GM18507 (cell line): ENCODE measurements at regions not wholly inside any gene's neighbourhood (a gene's known extent, or its start where the extent isn't known, plus 50 kb on each side); places are given as distances from the start of the nearest gene placed in this dataset.

ENCODE experiments used
- DNase-seq: peaks from one replicate; pipeline ENCODE4 v3.0.0; 2011; ENCODE audit warnings: low read depth; ENCODE audit not compliant: insufficient read length; ENCODE audit errors: extremely low spot score
- FAIRE-seq: peaks from 2 replicates; lab custom pipeline; 2011; peaks lifted over from hg19 to GRCh38; lab: Jason Lieb, UNC

DNA sequence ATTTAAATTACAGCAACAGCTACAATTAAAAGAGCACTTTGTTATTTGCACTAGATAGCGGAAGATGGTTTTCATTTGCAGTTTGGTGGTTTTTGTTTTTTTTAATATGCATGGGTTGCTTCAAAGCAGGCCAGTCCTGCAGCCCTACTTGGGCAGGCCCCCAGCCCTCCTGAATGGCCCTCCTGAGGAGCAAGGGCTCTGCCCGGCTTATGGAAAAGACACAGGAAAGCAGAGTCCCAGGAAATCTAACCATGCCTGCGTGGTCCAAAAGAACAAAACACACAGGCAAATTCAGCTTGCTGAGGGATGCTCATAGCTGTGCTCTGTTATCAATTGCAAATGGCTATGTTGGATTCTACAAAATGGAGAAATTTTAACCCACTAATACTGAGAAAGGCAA lies 371.1 kb upstream of the ARID1B start:
- DNase-seq: no peak
- FAIRE-seq: no peak

DNA sequence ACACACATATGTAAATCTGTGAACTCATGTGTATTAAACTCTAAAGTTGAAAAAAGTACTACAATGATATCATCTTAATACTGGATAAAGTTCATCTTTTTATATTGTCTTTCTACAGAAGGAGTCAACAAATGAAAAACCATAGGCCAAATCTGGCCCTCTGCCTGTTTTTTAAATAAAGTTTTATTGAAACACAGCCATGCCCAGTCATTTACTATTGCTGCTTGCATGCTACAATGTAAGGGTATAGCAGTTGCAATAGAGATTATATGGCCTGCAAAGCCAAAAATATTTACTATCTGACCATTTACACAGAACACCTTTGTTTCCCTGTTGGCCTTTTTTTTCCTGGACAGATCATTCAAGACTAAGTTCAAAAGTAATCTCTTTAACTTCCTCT lies 374.6 kb upstream of the ARID1B start:
- DNase-seq: no peak
- no peak for FAIRE-seq

DNA sequence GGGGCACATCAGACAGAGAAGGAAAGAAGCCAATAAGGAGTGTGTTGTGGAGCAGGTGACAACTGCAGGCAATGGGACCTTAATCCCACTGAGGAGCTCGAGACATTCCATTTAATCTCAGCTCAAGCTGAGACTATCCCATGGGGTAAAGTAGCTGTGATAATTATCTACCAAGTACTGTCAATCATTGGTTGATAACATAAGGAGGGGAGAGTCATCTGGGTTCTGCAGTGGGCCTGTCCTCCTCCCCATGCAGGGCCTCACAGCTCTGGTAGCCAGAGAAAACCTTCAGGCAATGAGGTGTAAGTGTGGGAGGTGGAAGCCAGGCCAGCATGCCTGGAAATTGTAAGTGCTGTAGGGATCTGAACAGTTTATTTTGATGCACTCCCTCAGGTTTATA lies 375.0 kb upstream of the ARID1B start:
- DNase-seq (no peak), FAIRE-seq (no peak)

GRCh38 chr6:156400487-156400886 lies 376.7 kb upstream of the ARID1B start:
- DNase-seq (no peak), FAIRE-seq (no peak)

GRCh38 chr6:156398966-156399365 lies 378.2 kb upstream of the ARID1B start:
- FAIRE-seq (no peak), DNase-seq (no peak)

- DNase-seq: no peak
- FAIRE-seq: no peak
These were observed 378.8 kb upstream of the ARID1B start for GRCh38 chr6:156398371-156398770.

- FAIRE-seq (no peak), DNase-seq (no peak)
These were observed 380.3 kb upstream of the ARID1B start for GRCh38 chr6:156396791-156397418.

GRCh38 chr6:156396068-156396771 lies 381.0 kb upstream of the ARID1B start:
- DNase-seq (peak; percentile 28), FAIRE-seq (peak; percentile 75)

- no peak for DNase-seq
- FAIRE-seq: no peak
These were observed 381.9 kb upstream of the ARID1B start for GRCh38 chr6:156395276-156395675.

DNA sequence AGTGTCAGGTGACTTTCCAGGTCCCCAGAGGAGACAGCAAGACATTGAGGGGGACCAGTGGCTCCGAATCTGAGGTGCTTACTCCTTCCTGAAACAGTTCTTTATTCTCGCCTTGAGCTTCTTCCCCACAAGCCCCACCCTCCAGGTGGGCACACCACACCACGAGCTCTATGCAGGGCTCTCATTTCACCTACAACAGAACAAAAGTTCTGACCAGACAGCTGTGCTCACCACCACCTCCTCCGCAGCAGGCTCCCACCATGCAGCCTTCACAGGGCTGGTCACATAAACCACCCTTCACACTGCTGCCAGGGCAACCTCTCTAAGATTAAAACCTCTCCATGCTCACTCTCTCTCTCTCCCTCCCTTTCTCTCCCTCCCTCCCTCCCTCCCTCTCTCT lies 384.5 kb upstream of the ARID1B start:
- no peak for FAIRE-seq
- no peak for DNase-seq

- DNase-seq (no peak), FAIRE-seq (no peak)
These were observed 385.2 kb upstream of the ARID1B start for GRCh38 chr6:156391977-156392376.

GRCh38 chr6:156391061-156391672 lies 386.0 kb upstream of the ARID1B start:
- no peak for FAIRE-seq
- DNase-seq: no peak

DNA sequence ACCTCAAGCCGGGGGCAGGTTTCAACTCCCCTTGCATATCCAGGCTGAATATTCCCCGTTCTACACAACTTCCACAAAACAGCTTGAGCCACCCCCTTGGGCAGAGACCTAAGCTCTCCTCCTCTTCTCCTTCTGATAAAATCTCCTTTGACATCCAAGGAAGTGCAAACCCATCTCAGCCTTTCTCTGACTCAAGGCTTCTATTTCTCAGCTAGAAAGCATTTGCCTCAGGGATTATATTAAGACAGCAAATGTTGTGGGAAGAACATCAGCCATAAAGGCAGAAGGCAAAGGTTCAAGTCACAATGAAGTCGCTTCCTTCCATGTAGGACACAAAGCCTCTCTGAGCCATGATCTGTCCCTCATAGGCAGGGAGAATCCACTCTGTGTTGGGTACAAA lies 386.6 kb upstream of the ARID1B start:
- DNase-seq (no peak), FAIRE-seq (no peak)

DNA sequence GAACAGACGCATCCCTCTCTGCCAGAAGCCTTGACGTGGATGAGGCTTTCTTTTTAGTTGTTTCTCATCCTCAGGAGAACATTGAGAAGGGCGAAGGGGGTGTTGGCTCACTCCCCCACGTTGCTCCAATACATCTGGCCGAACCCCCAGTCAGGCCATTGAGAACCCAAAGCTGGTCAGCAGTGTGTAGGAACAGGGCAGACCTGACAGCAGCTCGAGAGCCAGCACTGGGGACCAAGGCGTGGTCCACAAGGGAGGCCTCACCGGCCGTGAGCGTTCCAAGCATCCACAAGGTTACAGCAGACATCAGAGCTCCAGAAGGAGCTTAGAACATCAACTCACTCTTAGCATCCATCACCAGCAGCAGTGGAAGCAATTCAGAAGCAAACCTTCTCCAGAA lies 387.9 kb upstream of the ARID1B start:
- DNase-seq (no peak), FAIRE-seq (no peak)

DNA sequence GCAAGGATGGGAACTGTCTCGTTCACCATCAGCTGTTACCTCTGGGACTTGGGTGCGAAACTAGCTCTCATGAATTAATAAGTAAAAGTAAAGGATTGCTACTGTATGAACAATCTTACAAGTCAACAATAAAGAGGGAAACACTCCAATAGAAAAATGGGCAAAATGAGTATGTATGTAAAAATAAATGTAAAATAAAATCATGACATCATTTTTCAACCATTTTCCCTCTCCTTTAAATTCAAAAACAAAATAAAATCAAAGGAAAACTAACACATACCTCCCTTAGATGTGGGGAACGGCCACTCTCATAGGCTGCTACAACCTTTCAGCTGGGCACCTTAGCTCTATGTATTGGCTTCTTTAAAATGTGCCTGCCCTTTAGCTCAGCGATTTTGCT lies 389.7 kb upstream of the ARID1B start:
- FAIRE-seq (no peak), DNase-seq (no peak)

DNA sequence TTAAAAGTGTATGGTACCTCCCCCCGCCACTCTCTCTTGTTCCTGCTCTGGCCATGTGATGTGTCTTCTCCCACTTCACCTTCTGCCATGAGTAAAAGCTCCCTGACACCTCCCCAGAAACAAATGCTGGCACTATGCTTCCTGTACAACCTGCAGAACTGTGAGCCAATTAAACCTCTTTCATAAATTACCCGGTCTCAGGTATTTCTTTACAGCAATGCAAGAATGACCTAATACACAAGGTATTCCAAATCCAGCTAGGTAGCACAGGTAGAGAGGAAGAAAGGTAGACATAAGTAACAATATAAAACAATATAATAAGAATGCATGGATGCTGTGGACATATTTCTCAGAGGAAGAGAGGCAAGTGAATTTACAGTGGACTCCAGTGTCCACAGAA lies 394.1 kb upstream of the ARID1B start:
- no peak for FAIRE-seq
- no peak for DNase-seq

- FAIRE-seq: no peak
- no peak for DNase-seq
These were observed 397.5 kb upstream of the ARID1B start for GRCh38 chr6:156379392-156380289.

DNA sequence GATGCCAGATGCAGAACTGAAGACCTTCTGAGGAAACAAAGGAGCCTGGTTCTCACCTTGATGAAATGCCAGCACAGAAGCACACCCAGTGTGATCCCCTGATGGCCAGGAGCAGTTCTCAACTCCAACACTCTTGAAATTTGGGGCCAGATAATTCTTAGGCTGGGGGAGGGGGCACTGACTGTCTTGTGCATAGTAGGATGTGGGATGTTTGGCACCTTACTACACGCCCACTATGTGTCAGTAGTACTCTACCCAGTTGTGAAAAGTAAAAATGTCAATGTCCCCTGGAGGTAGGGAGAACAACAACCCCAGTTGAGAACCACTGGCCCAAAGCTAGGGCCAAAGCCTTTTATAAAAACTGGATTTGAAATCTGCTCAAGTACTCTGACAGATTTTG lies 398.3 kb upstream of the ARID1B start:
- no peak for DNase-seq
- no peak for FAIRE-seq

DNA sequence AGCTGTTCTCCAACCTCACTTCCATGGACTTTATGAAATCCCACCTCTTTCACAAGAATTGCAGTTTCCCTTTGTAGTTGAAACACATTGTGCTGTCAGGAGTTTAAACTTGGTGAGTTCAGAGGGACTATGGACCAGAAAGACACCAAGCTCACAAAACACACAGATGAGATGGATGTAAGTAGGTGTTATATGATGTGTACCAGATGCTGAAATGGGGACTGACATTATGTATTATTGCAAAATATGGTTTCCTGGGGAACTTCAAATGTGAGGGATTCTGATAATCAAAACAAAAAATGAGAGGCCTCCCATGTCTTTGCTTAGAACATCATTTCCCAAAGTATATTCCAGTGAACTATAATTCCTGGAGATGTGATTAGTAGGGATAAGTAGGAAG lies 401.1 kb upstream of the ARID1B start:
- DNase-seq (no peak), FAIRE-seq (no peak)

DNA sequence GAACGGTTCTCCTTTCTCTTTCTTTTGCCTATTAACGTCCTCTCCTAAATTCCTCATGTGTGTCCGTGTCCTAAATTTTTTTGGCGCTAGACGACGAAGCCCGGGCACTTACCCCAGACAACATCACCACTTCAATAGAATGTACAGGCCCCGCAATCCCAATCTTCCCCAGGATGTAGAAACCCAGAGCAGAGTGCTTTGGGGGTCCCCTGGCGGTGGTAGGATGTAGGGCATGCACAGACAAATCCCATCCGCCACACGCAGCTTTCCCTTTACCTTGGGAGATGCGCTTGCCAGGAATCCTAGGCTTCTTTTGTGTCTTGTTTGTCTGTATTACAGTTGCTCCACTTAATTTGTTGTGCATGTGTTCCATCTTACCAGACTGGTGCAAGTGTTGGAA lies 417.3 kb upstream of the ARID1B start:
- no peak for FAIRE-seq

More for the DNA sequence above, 417.3 kb upstream of the ARID1B start:
- no peak for DNase-seq
